ENCODE measurements at regions not wholly inside any gene's neighbourhood (a gene's known extent, or its start where the extent isn't known, plus 50 kb on each side); places are given as distances from the start of the nearest gene placed in this dataset.

GRCh38 chr11:33646629-33647028 is 54.0 kb downstream of the C11orf91 start:
- no peak for DNase-seq

GRCh38 chr11:33646168-33646567 is 54.5 kb downstream of the C11orf91 start:
- no peak for DNase-seq

GRCh38 chr11:33645686-33646085 is 54.9 kb downstream of the C11orf91 start:
- DNase-seq = no peak

GRCh38 chr11:33643167-33643824 is 57.3 kb downstream of the C11orf91 start:
- DNase-seq = no peak

DNA sequence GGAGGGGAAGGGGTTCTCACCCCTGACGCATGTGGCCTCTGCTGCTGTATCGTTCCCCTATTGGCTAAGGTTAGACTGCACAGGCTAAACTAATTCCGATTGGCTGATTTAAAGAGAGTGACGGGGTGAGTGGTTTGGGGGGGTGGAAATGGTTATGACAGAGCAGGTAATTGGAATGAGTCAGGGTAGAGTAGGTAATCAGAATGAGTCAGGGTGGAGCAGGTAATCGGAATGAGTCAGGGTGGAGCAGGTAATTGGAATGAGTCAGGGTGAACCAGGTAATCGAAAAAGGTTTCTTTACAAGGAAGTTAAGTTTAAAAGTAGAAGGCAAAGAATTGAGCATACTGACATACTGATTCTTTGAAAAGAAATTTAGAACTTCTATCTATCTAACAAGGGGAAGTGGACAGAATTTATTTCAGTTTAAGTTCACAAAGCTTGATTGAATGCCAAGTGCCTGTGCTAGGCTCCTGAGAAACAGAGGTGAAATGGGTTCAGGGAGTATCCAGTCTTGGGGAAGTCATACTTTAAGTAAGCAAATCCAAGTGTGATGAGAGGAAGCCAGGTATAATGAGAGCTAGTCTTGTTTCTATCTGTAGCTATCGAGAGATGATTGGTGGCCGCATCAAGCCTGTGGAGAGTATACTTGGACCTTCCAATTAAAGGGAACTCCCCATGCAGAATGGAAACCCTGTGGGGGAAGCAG is 58.0 kb downstream of the C11orf91 start:
- no peak for DNase-seq

- DNase-seq = no peak
These were observed 59.8 kb downstream of the C11orf91 start for GRCh38 chr11:33640730-33641371.

- no peak for DNase-seq
These were observed 62.0 kb downstream of the C11orf91 start for GRCh38 chr11:33638608-33639007.

DNA sequence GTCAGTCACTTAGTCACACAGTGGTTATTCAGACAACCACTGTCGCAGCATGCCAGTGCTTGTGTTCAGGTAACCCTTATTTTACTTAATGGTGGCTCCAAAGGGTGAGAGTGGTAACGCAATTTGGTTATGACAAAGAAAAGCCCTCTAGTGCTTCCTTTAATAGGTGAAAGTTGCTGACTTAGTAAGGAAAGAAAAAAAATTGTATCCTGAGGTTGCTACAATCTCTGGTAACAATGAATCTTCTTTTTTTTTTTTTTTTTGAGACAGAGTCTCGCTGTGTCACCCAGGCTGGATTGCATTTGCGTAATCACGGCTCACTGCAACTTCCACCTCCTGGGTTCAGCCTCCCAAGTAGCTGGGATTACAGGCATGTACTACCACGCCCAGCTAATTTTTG is 64.5 kb downstream of the C11orf91 start:
- DNase-seq = no peak

- DNase-seq = no peak
These were observed 65.5 kb downstream of the C11orf91 start for GRCh38 chr11:33635161-33635560.

GRCh38 chr11:33634291-33634834 is 66.3 kb downstream of the C11orf91 start:
- DNase-seq = no peak

DNA sequence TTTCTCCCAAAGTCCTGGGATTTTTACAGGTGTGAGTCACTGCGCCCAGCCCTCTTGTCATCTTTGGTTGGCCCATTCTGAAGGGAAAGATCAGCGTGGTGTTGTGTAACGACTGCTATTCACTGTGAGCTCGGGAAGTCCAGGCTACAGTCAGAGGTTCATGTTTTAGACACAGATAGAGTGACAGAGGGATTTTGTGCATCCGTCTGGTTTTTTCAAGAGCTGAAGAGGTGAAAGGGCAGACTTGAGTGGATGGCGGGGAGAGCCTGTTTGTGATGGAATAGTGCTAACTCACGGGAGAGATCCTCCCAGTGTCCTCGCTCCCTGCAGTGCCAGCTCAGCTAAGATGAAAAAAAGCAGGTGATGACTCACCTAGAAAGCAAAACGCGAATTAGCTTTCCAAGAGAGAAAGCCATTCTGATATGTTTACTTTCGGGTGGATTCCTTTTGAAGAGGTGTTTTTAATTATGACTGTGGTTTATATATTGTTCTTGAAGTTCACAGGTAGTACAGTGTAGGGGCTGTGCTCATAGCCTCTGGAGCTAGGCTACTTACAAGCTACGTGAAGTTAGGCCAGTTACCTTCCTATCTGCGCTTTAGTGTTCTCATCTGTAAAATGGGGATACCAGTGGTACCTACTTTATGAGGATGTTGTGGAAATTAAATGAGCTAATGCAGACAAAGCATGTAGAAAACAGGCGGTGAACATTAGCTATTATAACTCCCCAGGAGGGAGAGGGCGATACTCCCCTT is 67.2 kb downstream of the C11orf91 start:
- DNase-seq = no peak

DNA sequence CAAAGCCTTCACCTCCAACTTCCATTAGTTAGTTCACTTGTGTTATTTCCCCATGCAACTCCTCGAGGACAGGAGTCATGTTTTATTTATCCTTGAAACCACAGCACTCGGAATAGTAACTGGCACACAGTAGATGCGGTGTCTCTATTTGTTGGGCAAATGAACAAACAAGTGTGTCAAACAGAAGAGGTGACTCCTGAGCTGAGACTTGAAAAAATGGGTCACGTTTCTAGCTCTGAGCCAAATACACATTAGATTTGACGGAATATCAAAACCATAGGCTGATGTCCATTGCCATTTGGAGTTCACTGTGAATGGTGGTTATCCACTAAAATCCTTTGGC is 68.9 kb downstream of the C11orf91 start:
- DNase-seq = no peak

- DNase-seq = no peak
These were observed 69.5 kb downstream of the C11orf91 start for GRCh38 chr11:33630936-33631748.

GRCh38 chr11:33624083-33624482 is 76.5 kb downstream of the C11orf91 start:
- DNase-seq = no peak

GRCh38 chr11:33622806-33623205 is 77.8 kb downstream of the C11orf91 start:
- no peak for DNase-seq

- no peak for DNase-seq
These were observed 78.4 kb downstream of the C11orf91 start for GRCh38 chr11:33622186-33622585.

DNA sequence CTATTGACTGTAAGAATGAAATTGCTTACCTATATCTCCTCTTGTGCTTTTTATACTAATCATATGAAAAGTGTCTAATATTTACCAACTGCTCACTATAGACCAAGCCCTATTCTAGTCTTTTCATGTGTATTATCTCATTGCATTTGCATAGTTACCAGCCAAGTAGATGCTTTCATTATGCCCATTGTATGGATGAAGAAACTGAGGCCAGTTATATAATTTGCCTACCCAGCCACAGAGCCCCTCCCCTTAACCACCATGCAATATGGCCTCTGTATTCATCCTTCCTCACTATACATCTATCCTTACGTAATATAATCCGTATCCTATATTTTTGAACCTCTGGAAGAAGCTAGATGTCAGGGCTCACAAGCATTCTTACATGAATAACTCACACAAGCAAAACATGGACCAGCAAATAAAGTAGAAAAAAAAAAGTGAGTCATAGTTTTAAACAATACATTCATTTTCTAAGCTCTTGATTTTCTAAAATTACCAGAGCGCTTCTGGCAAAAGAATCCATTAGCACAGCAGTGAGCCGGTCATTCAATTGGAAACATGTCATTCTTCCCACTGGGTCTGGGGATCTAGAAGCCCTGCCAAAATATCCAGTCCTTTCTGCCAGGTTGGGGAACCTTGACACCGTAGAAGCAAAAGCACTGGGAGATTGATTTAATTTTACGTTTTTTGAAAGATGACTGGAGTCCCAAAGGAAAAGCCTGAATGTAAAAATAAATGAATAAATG is 80.0 kb downstream of the C11orf91 start:
- DNase-seq = no peak

DNA sequence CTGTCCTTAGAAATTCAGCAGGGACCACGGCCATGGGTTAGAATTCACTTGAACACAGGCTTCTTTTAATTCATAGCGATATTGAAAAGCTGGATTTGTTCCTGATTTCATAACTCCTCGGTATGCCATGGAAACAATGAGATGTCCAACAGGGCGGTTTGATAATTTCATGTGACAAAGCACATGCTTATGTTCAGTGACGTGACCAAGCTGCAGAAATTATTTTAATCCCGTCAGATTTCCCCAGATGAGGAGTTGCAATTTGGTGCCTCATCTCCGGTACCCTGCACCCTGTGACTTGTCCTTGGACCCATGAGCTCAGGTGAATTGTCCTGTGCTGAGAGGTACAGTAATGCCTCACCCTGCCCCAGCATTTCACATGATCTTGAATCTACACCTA is 81.7 kb downstream of the C11orf91 start:
- no peak for DNase-seq

GRCh38 chr11:33618351-33618710 is 82.3 kb downstream of the C11orf91 start:
- no peak for DNase-seq

GRCh38 chr11:33617672-33618350 is 82.8 kb downstream of the C11orf91 start:
- DNase-seq = no peak

DNA sequence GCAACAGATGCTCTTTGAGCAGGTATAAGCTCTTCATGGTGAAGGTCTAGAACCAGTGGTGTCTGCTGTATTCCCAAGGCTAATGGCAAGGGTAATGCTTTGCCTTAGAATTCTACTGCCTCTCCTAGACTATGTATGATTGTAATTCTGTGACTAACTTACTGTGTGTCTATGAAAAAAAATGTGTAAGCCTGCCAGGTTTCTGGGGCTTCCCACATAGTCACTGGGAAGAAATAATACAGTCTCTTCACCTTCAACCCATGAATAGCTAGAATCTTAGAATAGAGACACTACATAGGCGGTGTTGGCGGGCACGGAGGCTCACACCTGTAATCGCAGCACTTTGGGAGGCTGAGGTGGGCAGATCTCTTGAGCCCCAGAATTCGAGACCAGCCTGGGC is 84.1 kb downstream of the C11orf91 start:
- DNase-seq = no peak

All from activated T-cell treated with anti-CD3 and anti-CD28 coated beads, Interleukin-2, amount 50 U/mL, for 1 hour (primary cell).